Nephron progenitor cell (in vitro differentiated cells): ENCODE measurements at regions not wholly inside any gene's neighbourhood (a gene's known extent, or its start where the extent isn't known, plus 50 kb on each side); places are given as distances from the start of the nearest gene placed in this dataset.

Experiments
- DNase-seq: peaks from one replicate; pipeline ENCODE4 v3.0.0; 2021
- H3K27ac Mint-ChIP-seq: 2 replicates; pipeline ENCODE4 v1.8.0; 2021; ENCODE audit warnings: mild to moderate bottlenecking, moderate library complexity, mixed read lengths
- H3K27me3 Mint-ChIP-seq: 2 replicates; pipeline ENCODE4 v1.8.0; 2021; ENCODE audit warnings: mild to moderate bottlenecking, low read depth, mixed read lengths; ENCODE audit not compliant: poor library complexity
- H3K36me3 Mint-ChIP-seq: 2 replicates; pipeline ENCODE4 v1.8.0; 2021; ENCODE audit warnings: low read depth, mixed read lengths
- H3K4me1 Mint-ChIP-seq: 2 replicates; pipeline ENCODE4 v1.8.0; 2021; ENCODE audit warnings: mixed read lengths
- H3K4me3 Mint-ChIP-seq: 2 replicates; pipeline ENCODE4 v1.8.0; 2021; ENCODE audit warnings: mild to moderate bottlenecking, moderate library complexity, mixed read lengths
- H3K9me3 Mint-ChIP-seq: 2 replicates; pipeline ENCODE4 v1.8.0; 2021; ENCODE audit warnings: mild to moderate bottlenecking, moderate library complexity, mixed read lengths
- CTCF ChIP-seq: fragments of 200-600 bp; sonication (generic); IDR thresholded peaks from 2 replicates; pipeline ENCODE4 v1.5.0; 2021; ENCODE audit warnings: antibody characterized with exemption

DNA sequence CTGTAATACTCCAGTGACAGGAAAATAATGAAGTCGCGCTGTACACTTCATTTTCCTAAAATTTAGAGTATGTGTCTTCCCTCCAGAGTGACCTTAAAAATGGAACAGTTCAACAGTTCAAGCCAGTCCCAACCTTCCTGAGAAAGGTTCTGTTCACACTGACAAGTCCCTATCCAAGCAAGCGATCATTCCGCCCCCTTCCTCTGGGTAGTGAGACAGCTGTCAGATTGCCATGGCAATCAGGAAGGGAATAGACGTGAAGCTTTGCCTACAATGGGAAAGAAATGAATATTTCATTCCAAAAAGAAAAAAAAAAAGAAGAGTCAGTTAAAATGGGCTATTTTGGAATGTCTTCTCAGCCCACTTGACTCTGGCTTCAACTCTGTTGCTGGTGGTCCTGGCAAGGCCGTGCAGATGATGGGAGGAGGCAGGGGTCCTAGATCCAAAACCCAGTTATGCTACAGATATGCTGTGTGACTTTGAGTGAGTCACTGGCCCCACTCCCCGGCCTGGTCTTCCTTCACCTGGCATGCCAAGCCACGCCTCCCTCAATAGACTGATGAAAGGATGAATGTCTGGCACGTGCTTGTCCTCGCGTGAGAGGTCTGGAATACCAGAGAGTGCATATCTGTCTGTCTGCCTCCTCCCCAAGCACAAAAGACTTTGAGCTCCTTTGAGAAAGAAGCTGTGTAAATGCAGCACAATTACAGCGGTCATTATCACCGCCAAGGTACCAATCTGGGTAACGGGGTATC lies 165.8 kb upstream of the WWC1 start:
- Mint-ChIP-seq H3K27ac (no peak overlapping the region), H3K27me3 (peaks cover 9% of the 10 kb centered on the region), H3K36me3 (peaks cover 5% of the 10 kb centered on the region), H3K4me3 (no peak overlapping the region), H3K4me1 (peaks cover 20% of the 10 kb centered on the region), H3K9me3 (no peaks in the 10 kb centered on the region)
- no peak for DNase-seq
- no peak for TF ChIP-seq CTCF

- Mint-ChIP-seq H3K27ac (no peak overlapping the region), H3K4me1 (peaks cover 20% of the 10 kb centered on the region), H3K4me3 (no peak overlapping the region), H3K27me3 (peaks cover 9% of the 10 kb centered on the region), H3K36me3 (peaks cover 5% of the 10 kb centered on the region), H3K9me3 (no peaks in the 10 kb centered on the region)
- no peak for DNase-seq
- TF ChIP-seq CTCF = no peak
Observed at GRCh38 chr5:168126606-168127005, 164.8 kb upstream of the WWC1 start.

GRCh38 chr5:168128111-168128510 lies 163.3 kb upstream of the WWC1 start:
- peaks cover 5% of the 10 kb centered on the region for H3K36me3 Mint-ChIP-seq
- H3K27me3 Mint-ChIP-seq = peaks cover 9% of the 10 kb centered on the region
- TF ChIP-seq CTCF = no peak
- H3K27ac Mint-ChIP-seq = peak overlapping the region; percentile 3
- no peak for DNase-seq
- peaks cover 20% of the 10 kb centered on the region for H3K4me1 Mint-ChIP-seq
- H3K4me3 Mint-ChIP-seq = no peak overlapping the region
- H3K9me3 Mint-ChIP-seq = no peaks in the 10 kb centered on the region

GRCh38 chr5:168128557-168128956 lies 162.9 kb upstream of the WWC1 start:
- Mint-ChIP-seq H3K4me3 (no peak overlapping the region), H3K9me3 (no peaks in the 10 kb centered on the region), H3K4me1 (peaks cover 20% of the 10 kb centered on the region), H3K27me3 (peaks cover 9% of the 10 kb centered on the region), H3K27ac (peak overlapping the region; percentile 3), H3K36me3 (peaks cover 5% of the 10 kb centered on the region)
- TF ChIP-seq CTCF = no peak
- DNase-seq = no peak

GRCh38 chr5:168131519-168131918 lies 159.9 kb upstream of the WWC1 start:
- Mint-ChIP-seq H3K9me3 (no peaks in the 10 kb centered on the region), H3K27me3 (peaks cover 13% of the 10 kb centered on the region), H3K4me3 (no peak overlapping the region), H3K36me3 (peaks cover 5% of the 10 kb centered on the region), H3K4me1 (peaks cover 20% of the 10 kb centered on the region), H3K27ac (no peak overlapping the region)
- no peak for DNase-seq
- no peak for TF ChIP-seq CTCF

GRCh38 chr5:168132241-168132641 lies 159.2 kb upstream of the WWC1 start:
- no peak for DNase-seq
- H3K4me1 Mint-ChIP-seq = peaks cover 25% of the 10 kb centered on the region
- H3K4me3 Mint-ChIP-seq = no peak overlapping the region
- TF ChIP-seq CTCF = no peak
- H3K36me3 Mint-ChIP-seq = peaks cover 4% of the 10 kb centered on the region
- no peak overlapping the region for H3K27ac Mint-ChIP-seq
- H3K27me3 Mint-ChIP-seq = peaks cover 8% of the 10 kb centered on the region
- H3K9me3 Mint-ChIP-seq = no peaks in the 10 kb centered on the region
